ENCODE measurements at regions not wholly inside any gene's neighbourhood (a gene's known extent, or its start where the extent isn't known, plus 50 kb on each side); places are given as distances from the start of the nearest gene placed in this dataset.
A peak's percentile ranks its signal among the peaks of the same experiment; 100 is the strongest.

- Histone ChIP-seq H3K36me3 (no peaks in the 10 kb centered on the region), H4K20me1 (ENCODE audit: low read depth) (no peaks in the 10 kb centered on the region), H2AFZ (replicated peaks) (no peak overlapping the region), H3K9ac (no peak overlapping the region), H3K27ac (no peak overlapping the region), H3F3A (ENCODE audit: low read depth) (no peaks in the 10 kb centered on the region), H3K27me3 (no peaks in the 10 kb centered on the region), H3K4me1 (no peaks in the 10 kb centered on the region), H3K4me2 (no peak overlapping the region), H3K4me3 (no peak overlapping the region), H3K79me2 (ENCODE audit: low read depth) (no peaks in the 10 kb centered on the region), H3K9me3 (ENCODE audit: low read depth) (no peaks in the 10 kb centered on the region)
- DNase-seq (ENCODE audit: low spot score): no peak
- Mint-ChIP-seq H3K4me1 (peaks cover 15% of the 10 kb centered on the region), H3K27me3 (ENCODE audit: insufficient read depth, low read depth) (peaks cover 6% of the 10 kb centered on the region), H3K27ac (no peak overlapping the region), H3K36me3 (no peaks in the 10 kb centered on the region), H3K4me3 (no peak overlapping the region), H3K9me3 (no peaks in the 10 kb centered on the region)
- no peak for TF ChIP-seq CTCF (IDR thresholded peaks at IDR 0.05)
- no peak for TF ChIP-seq EZH2phosphoT487 (IDR thresholded peaks at IDR 0.05)
- no peak for TF ChIP-seq EZH2 (IDR thresholded peaks at IDR 0.05)
These were observed 125.7 kb upstream of the RND3 start for GRCh38 chr2:150612957-150613710.

- H3K4me1 ChIP-seq: peaks cover 6% of the 10 kb centered on the region
- DNase-seq (ENCODE audit: low spot score): peak; percentile 55
- no peaks in the 10 kb centered on the region for H3K9me3 ChIP-seq (ENCODE audit: low read depth)
- no peak overlapping the region for H3K4me3 ChIP-seq
- no peak overlapping the region for H3K27ac Mint-ChIP-seq
- peaks cover 3% of the 10 kb centered on the region for H3K27me3 Mint-ChIP-seq (ENCODE audit: insufficient read depth, low read depth)
- no peaks in the 10 kb centered on the region for H3K36me3 ChIP-seq
- no peak overlapping the region for H3K4me2 ChIP-seq
- no peaks in the 10 kb centered on the region for H4K20me1 ChIP-seq (ENCODE audit: low read depth)
- H3K36me3 Mint-ChIP-seq: no peaks in the 10 kb centered on the region
- no peaks in the 10 kb centered on the region for H3K79me2 ChIP-seq (ENCODE audit: low read depth)
- no peak overlapping the region for H3K9ac ChIP-seq
- no peaks in the 10 kb centered on the region for H3K27me3 ChIP-seq
- no peak overlapping the region for H3K27ac ChIP-seq
- peaks cover 33% of the 10 kb centered on the region for H3K4me1 Mint-ChIP-seq
- no peaks in the 10 kb centered on the region for H3K9me3 Mint-ChIP-seq
- no peak overlapping the region for H3K4me3 Mint-ChIP-seq
- TF ChIP-seq CTCF (IDR thresholded peaks at IDR 0.05) (peak; percentile 71), EZH2 (IDR thresholded peaks at IDR 0.05) (no peak)
- H2AFZ ChIP-seq (replicated peaks): no peak overlapping the region
- no peaks in the 10 kb centered on the region for H3F3A ChIP-seq (ENCODE audit: low read depth)
These were observed 123.3 kb upstream of the RND3 start for GRCh38 chr2:150610670-150611279.

- Histone ChIP-seq H3K4me3 (no peak overlapping the region), H3F3A (ENCODE audit: low read depth) (no peaks in the 10 kb centered on the region), H3K9me3 (ENCODE audit: low read depth) (no peaks in the 10 kb centered on the region), H4K20me1 (ENCODE audit: low read depth) (no peaks in the 10 kb centered on the region), H3K27me3 (no peaks in the 10 kb centered on the region), H3K9ac (no peak overlapping the region), H3K4me2 (no peak overlapping the region), H3K36me3 (no peaks in the 10 kb centered on the region), H3K27ac (no peak overlapping the region), H2AFZ (replicated peaks) (no peak overlapping the region), H3K79me2 (ENCODE audit: low read depth) (no peaks in the 10 kb centered on the region), H3K4me1 (peaks cover 6% of the 10 kb centered on the region)
- Mint-ChIP-seq H3K4me1 (peaks cover 33% of the 10 kb centered on the region), H3K4me3 (no peak overlapping the region), H3K27ac (no peak overlapping the region), H3K9me3 (no peaks in the 10 kb centered on the region), H3K27me3 (ENCODE audit: insufficient read depth, low read depth) (peaks cover 3% of the 10 kb centered on the region), H3K36me3 (no peaks in the 10 kb centered on the region)
- TF ChIP-seq EZH2phosphoT487 (IDR thresholded peaks at IDR 0.05): no peak
- no peak for TF ChIP-seq CTCF (IDR thresholded peaks at IDR 0.05)
- no peak for TF ChIP-seq EZH2 (IDR thresholded peaks at IDR 0.05)
- DNase-seq (ENCODE audit: low spot score): no peak
These were observed 122.5 kb upstream of the RND3 start for GRCh38 chr2:150609831-150610582.
